H1 (cell line): ENCODE measurements at regions not wholly inside any gene's neighbourhood (a gene's known extent, or its start where the extent isn't known, plus 50 kb on each side); places are given as distances from the start of the nearest gene placed in this dataset.

ENCODE experiments used
- CTCF ChIA-PET: fragments of 300-600 bp; sonication (Branson Sonifier 250); formaldehyde crosslinking; loops from one replicate; lab custom pipeline; 2021; ENCODE audit not compliant: partially characterized antibody; lab: Charles Lee
- POLR2A ChIA-PET: fragments of 300-600 bp; sonication (Branson Sonifier 250); formaldehyde crosslinking; loops from one replicate; lab custom pipeline; 2021; ENCODE audit warnings: inconsistent platforms; ENCODE audit not compliant: partially characterized antibody; lab: Charles Lee
- DNase-seq, 2 experiments: peaks; one replicate each; pipeline versions ENCODE4 v3.0.0 to v3.0.0-alpha.2; 2010 to 2022; ENCODE audit warnings: low spot score in 2 of 2, low read depth in 1 of 2, mixed read lengths in 1 of 2
- FAIRE-seq: peaks from 2 replicates; lab custom pipeline; 2011; peaks lifted over from hg19 to GRCh38; lab: Jason Lieb, UNC
- H2AFZ ChIP-seq: 2 replicates; pipeline ENCODE4 v1.8.1; 2012; ENCODE audit warnings: low read length, inconsistent platforms
- H2AK5ac ChIP-seq: 2 replicates; pipeline ENCODE4 v1.6.1; 2013; ENCODE audit warnings: low read depth, low read length
- H2BK120ac ChIP-seq: replicated peaks from 2 replicates; pipeline ENCODE3; 2013; ENCODE audit warnings: low read depth, low read length, inconsistent platforms
- H2BK12ac ChIP-seq: 2 replicates; pipeline ENCODE4 v1.6.1; 2013; ENCODE audit warnings: low read depth, low read length
- H2BK15ac ChIP-seq: 2 replicates; pipeline ENCODE4 v1.6.1; 2013; ENCODE audit warnings: low read length
- H2BK20ac ChIP-seq: 2 replicates; pipeline ENCODE4 v1.6.1; 2013; ENCODE audit warnings: low read length
- H2BK5ac ChIP-seq: 2 replicates; pipeline ENCODE4 v1.6.1; 2013; ENCODE audit warnings: low read depth, low read length
- H3K14ac ChIP-seq: 2 replicates; pipeline ENCODE4 v1.6.1; 2013; ENCODE audit warnings: inconsistent platforms; ENCODE audit not compliant: insufficient read length
- H3K18ac ChIP-seq: 2 replicates; pipeline ENCODE4 v1.6.1; 2013; ENCODE audit warnings: low read length; ENCODE audit errors: extremely low read depth
- H3K23ac ChIP-seq: 2 replicates; pipeline ENCODE4 v1.6.1; 2013; ENCODE audit warnings: inconsistent platforms; ENCODE audit not compliant: insufficient read length
- H3K23me2 ChIP-seq: 2 replicates; pipeline ENCODE4 v1.6.1; 2013; ENCODE audit warnings: low read depth, low read length
- H3K27ac ChIP-seq: 2 replicates; pipeline ENCODE4 v1.6.1; 2011; ENCODE audit warnings: low read depth, low read length, inconsistent platforms
- H3K27me3 ChIP-seq, 4 experiments: replicated peaks in 1 of 4; 1 replicate in 1 of 4; 2 replicates in 3 of 4; pipeline versions ENCODE4 v1.6.1 to v1.8.1; 2011 to 2013; ENCODE audit warnings: low read length in 3 of 4, mild to moderate bottlenecking in 3 of 4, inconsistent platforms in 2 of 4, mixed read lengths in 2 of 4, moderate library complexity in 1 of 4; ENCODE audit not compliant: control insufficient read depth in 3 of 4, insufficient read depth in 3 of 4; ENCODE audit errors: extremely low read depth in 1 of 4
- H3K36me3 ChIP-seq, 4 experiments: 2 replicates each; pipeline versions ENCODE4 v1.6.1 to v1.8.1; 2011 to 2013; ENCODE audit warnings: mild to moderate bottlenecking in 4 of 4, low read length in 3 of 4, moderate library complexity in 2 of 4, control low read depth in 1 of 4, inconsistent platforms in 1 of 4; ENCODE audit not compliant: insufficient read depth in 4 of 4, control insufficient read depth in 2 of 4
- H3K4ac ChIP-seq: replicated peaks from 2 replicates; pipeline ENCODE3; 2013; ENCODE audit warnings: low read length, low read depth, mixed read lengths, inconsistent platforms; ENCODE audit not compliant: insufficient read length
- H3K4me1 ChIP-seq, 4 experiments: replicated peaks in 1 of 4; 1 replicate in 1 of 4; 2 replicates in 3 of 4; pipeline versions ENCODE4 v1.6.1 to v1.8.1; 2011 to 2013; ENCODE audit warnings: low read length in 3 of 4, inconsistent platforms in 2 of 4, mixed read lengths in 1 of 4; ENCODE audit not compliant: insufficient read depth in 4 of 4, control insufficient read depth in 3 of 4
- H3K4me2 ChIP-seq, 2 experiments: 2 replicates each; pipeline versions ENCODE4 v1.6.1 to v1.8.1; 2011 to 2013; ENCODE audit warnings: low read depth in 2 of 2, low read length in 2 of 2, control low read depth in 1 of 2, inconsistent platforms in 1 of 2, mild to moderate bottlenecking in 1 of 2; ENCODE audit not compliant: insufficient read depth in 1 of 2
- H3K4me3 ChIP-seq, 4 experiments: fragments of 200-600, 300-600 bp in 1 of 4; sonication (generic), shearing (Covaris generic), sonication (Bioruptor Twin) in 1 of 4; 2 replicates each; pipeline versions ENCODE4 v1.5.1 to v1.8.1; 2011 to 2016; ENCODE audit warnings: low read length in 4 of 4, low read depth in 3 of 4, control low read depth in 2 of 4, inconsistent platforms in 2 of 4, mild to moderate bottlenecking in 2 of 4, mixed read lengths in 1 of 4, moderate library complexity in 1 of 4; ENCODE audit not compliant: insufficient read depth in 2 of 4; ENCODE audit errors: extremely low read depth in 1 of 4
- H3K56ac ChIP-seq: replicated peaks from 2 replicates; pipeline ENCODE3; 2013; ENCODE audit warnings: low read depth, mild to moderate bottlenecking, mixed read lengths, low read length, inconsistent platforms; ENCODE audit not compliant: insufficient read length
- H3K79me1 ChIP-seq: 2 replicates; pipeline ENCODE4 v1.6.1; 2013; ENCODE audit warnings: low read depth, low read length, control low read depth
- H3K79me2 ChIP-seq, 2 experiments: 2 replicates each; pipeline versions ENCODE4 v1.6.1 to v1.8.1; 2012 to 2013; ENCODE audit warnings: low read length in 2 of 2, mild to moderate bottlenecking in 2 of 2, inconsistent platforms in 1 of 2; ENCODE audit not compliant: insufficient read depth in 2 of 2, control insufficient read depth in 1 of 2
- H3K9ac ChIP-seq, 4 experiments: replicated peaks in 1 of 4; 1 replicate in 1 of 4; 2 replicates in 3 of 4; pipeline versions ENCODE4 v1.6.1 to v1.8.1; 2011 to 2013; ENCODE audit warnings: low read depth in 3 of 4, low read length in 3 of 4, control low read depth in 2 of 4, mild to moderate bottlenecking in 2 of 4, moderate library complexity in 2 of 4, inconsistent platforms in 1 of 4; ENCODE audit errors: extremely low read depth in 1 of 4
- H3K9me3 ChIP-seq, 2 experiments: 2 replicates each; pipeline versions ENCODE4 v1.6.1 to v1.8.1; 2012 to 2013; ENCODE audit warnings: mild to moderate bottlenecking in 2 of 2, moderate library complexity in 2 of 2, control low read depth in 1 of 2, inconsistent platforms in 1 of 2, low read depth in 1 of 2, low read length in 1 of 2, mixed read lengths in 1 of 2; ENCODE audit not compliant: insufficient read depth in 2 of 2
- H4K20me1 ChIP-seq, 2 experiments: replicated peaks in 1 of 2; 2 replicates each; pipeline versions ENCODE3 to v1.8.1; 2011 to 2013; ENCODE audit warnings: inconsistent platforms in 2 of 2, low read length in 2 of 2, mild to moderate bottlenecking in 1 of 2; ENCODE audit not compliant: insufficient read depth in 2 of 2, control insufficient read depth in 1 of 2
- H4K5ac ChIP-seq: 2 replicates; pipeline ENCODE4 v1.6.1; 2013; ENCODE audit warnings: low read length, low read depth, mixed read lengths, inconsistent platforms; ENCODE audit not compliant: insufficient read length
- H4K8ac ChIP-seq: 2 replicates; pipeline ENCODE4 v1.8.0; 2013; ENCODE audit warnings: mild to moderate bottlenecking, moderate library complexity, low read length, inconsistent platforms; ENCODE audit not compliant: insufficient read depth; ENCODE audit errors: extremely low read depth
- H4K91ac ChIP-seq: replicated peaks from 2 replicates; pipeline ENCODE3; 2013; ENCODE audit warnings: low read length, mixed read lengths, inconsistent platforms; ENCODE audit not compliant: insufficient read length
- BRCA1 ChIP-seq: IDR thresholded peaks from 2 replicates; pipeline ENCODE4 v1.6.1; 2012; ENCODE audit warnings: low read depth, low read length, improper control_type of control experiment
- FOSL1 ChIP-seq: IDR thresholded peaks from 2 replicates; pipeline ENCODE4 v1.6.1; 2011; ENCODE audit warnings: mild to moderate bottlenecking, low read depth, low read length, moderate library complexity; ENCODE audit not compliant: insufficient read depth
- GABPA ChIP-seq: IDR thresholded peaks from 2 replicates; pipeline ENCODE4 v1.6.1; 2011; ENCODE audit warnings: mild to moderate bottlenecking, low read length, moderate library complexity, borderline replicate concordance; ENCODE audit not compliant: insufficient read depth
- HDAC2 ChIP-seq, 2 experiments: fragments of 300-600 bp in 1 of 2; sonication (generic) in 1 of 2; IDR thresholded peaks; 2 replicates each; pipeline ENCODE4 v1.6.1; 2011 to 2012; ENCODE audit warnings: low read depth in 2 of 2, low read length in 2 of 2, mild to moderate bottlenecking in 2 of 2, moderate library complexity in 2 of 2, borderline replicate concordance in 1 of 2, inconsistent platforms in 1 of 2
- NANOG ChIP-seq: IDR thresholded peaks from 2 replicates; pipeline ENCODE4 v1.6.1; 2011; ENCODE audit warnings: low read length, low read depth, mild to moderate bottlenecking, inconsistent platforms; ENCODE audit not compliant: insufficient read depth, poor library complexity, severe bottlenecking
- POU5F1 ChIP-seq: IDR thresholded peaks from 2 replicates; pipeline ENCODE4 v1.6.1; 2011; ENCODE audit warnings: low read depth, mild to moderate bottlenecking, low read length, moderate library complexity
- RBBP5 ChIP-seq: IDR thresholded peaks from 2 replicates; pipeline ENCODE4 v1.7.1; 2012; ENCODE audit warnings: low read depth, mild to moderate bottlenecking, inconsistent platforms, low read length, moderate library complexity, borderline replicate concordance
- RXRA ChIP-seq: IDR thresholded peaks from 2 replicates; pipeline ENCODE4 v1.6.1; 2011; ENCODE audit warnings: low read depth, mild to moderate bottlenecking, low read length, moderate library complexity; ENCODE audit not compliant: insufficient read depth
- SIRT6 ChIP-seq: IDR thresholded peaks from one replicate; pipeline ENCODE4 v1.7.1; 2012; ENCODE audit warnings: low read length, inconsistent platforms
- SUZ12 ChIP-seq: fragments of 200-600 bp; sonication (generic); IDR thresholded peaks from 2 replicates; pipeline ENCODE4 v1.6.1; 2012; ENCODE audit warnings: mild to moderate bottlenecking, inconsistent platforms, low read length, moderate library complexity, mixed read lengths
- TAF1 ChIP-seq: IDR thresholded peaks from 2 replicates; pipeline ENCODE4 v1.6.1; 2011; ENCODE audit warnings: mild to moderate bottlenecking, low read depth, low read length
- WGBS, 2 experiments: shearing (Covaris generic) in 1 of 2; methylation state at CpG; one replicate each; pipeline versions ENCODE4 v1.1.6 to v1.1.7; 2013 to 2015; ENCODE audit warnings: low lambda C conversion rate in 2 of 2, mixed read lengths in 2 of 2, inconsistent platforms in 1 of 2, low coverage in 1 of 2, missing lambda C conversion rate in 1 of 2; ENCODE audit not compliant: insufficient replicate concordance in 2 of 2, insufficient coverage in 1 of 2, insufficient read length in 1 of 2; ENCODE audit errors: extremely low coverage in 1 of 2, missing lambda C conversion rate in 1 of 2; 5-methylcytosine and 5-hydroxymethylcytosine counted together
- TF ChIP-seq, protein P1 (sequence below): IDR thresholded peaks from 2 replicates; pipeline ENCODE4 v1.6.1; 2012; ENCODE audit warnings: low read length, inconsistent platforms

DNA sequence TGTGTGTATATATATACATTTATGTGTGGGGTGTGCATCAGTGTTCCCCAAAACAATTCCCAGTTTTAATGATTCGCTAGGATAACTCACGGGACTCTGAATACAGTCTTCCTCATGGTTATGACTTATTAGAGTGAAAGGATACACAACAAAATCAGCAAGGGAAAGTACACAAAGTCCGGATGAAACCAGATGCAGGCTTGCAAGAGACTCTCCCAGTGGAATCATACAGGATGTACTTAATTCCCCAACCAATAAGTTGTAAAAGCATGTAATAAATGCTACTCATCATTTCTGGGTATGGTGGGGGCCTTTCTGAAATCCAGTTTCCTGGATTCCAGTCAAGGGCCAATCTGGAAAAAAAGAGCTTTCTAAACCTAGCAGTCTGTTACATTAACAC lies 654.1 kb upstream of the SYT4 start:
- H3K4me3 ChIP-seq, result no peak overlapping the region
- no peaks in the 10 kb centered on the region for H3K79me1 ChIP-seq
- no peak overlapping the region for H4K5ac ChIP-seq
- no peak overlapping the region for H2BK12ac ChIP-seq
- H3K56ac ChIP-seq, result no peak overlapping the region
- no peak overlapping the region for H3K9ac ChIP-seq
- no peak overlapping the region for H4K8ac ChIP-seq
- no peak overlapping the region for H3K4me2 ChIP-seq
- H2BK5ac ChIP-seq, result no peak overlapping the region
- H3K79me2 ChIP-seq, result no peaks in the 10 kb centered on the region
- H2BK20ac ChIP-seq, result no peak overlapping the region
- no peak overlapping the region for H4K91ac ChIP-seq
- H3K4me1 ChIP-seq, result no peaks in the 10 kb centered on the region
- no peaks in the 10 kb centered on the region for H3K9me3 ChIP-seq
- no peak overlapping the region for H3K23ac ChIP-seq
- no peak overlapping the region for H2AFZ ChIP-seq
- 100% methylated on average over 3 of the region's 3 CpGs; no CpG with 5 or more reads in 1 of the 2 experiments for WGBS, 2 experiments
- H3K14ac ChIP-seq, result no peak overlapping the region
- no peak overlapping the region for H3K27ac ChIP-seq
- H3K4ac ChIP-seq, result no peak overlapping the region
- CTCF ChIA-PET, result no interaction called here
- H3K18ac ChIP-seq, result no peak overlapping the region
- H2BK15ac ChIP-seq, result no peak overlapping the region
- DNase-seq, result no peak
- FAIRE-seq, result no peak
- no peaks in the 10 kb centered on the region for H3K23me2 ChIP-seq
- POLR2A ChIA-PET, result no interaction called here
- no peak overlapping the region for H2BK120ac ChIP-seq
- no peaks in the 10 kb centered on the region for H3K36me3 ChIP-seq
- H3K27me3 ChIP-seq, result no peaks in the 10 kb centered on the region
- H2AK5ac ChIP-seq, result no peak overlapping the region
- no peaks in the 10 kb centered on the region for H4K20me1 ChIP-seq
- no peak for TF ChIP-seq NANOG
- no peak for TF ChIP-seq FOSL1
- TF ChIP-seq RBBP5, result no peak
- TF ChIP-seq BRCA1, result no peak
- no peak for TF ChIP-seq RXRA
- TF ChIP-seq TAF1, result no peak
- TF ChIP-seq SIRT6, result no peak
- no peak for TF ChIP-seq SUZ12
- TF ChIP-seq GABPA, result no peak
- no peak for TF ChIP-seq HDAC2 (IDR thresholded peaks at IDR 0.05; ENCODE audit: borderline replicate concordance in 1 of 2, low read depth in 2 of 2, low read length in 2 of 2)
- TF ChIP-seq POU5F1, result no peak
- TF ChIP-seq, protein P1, sequence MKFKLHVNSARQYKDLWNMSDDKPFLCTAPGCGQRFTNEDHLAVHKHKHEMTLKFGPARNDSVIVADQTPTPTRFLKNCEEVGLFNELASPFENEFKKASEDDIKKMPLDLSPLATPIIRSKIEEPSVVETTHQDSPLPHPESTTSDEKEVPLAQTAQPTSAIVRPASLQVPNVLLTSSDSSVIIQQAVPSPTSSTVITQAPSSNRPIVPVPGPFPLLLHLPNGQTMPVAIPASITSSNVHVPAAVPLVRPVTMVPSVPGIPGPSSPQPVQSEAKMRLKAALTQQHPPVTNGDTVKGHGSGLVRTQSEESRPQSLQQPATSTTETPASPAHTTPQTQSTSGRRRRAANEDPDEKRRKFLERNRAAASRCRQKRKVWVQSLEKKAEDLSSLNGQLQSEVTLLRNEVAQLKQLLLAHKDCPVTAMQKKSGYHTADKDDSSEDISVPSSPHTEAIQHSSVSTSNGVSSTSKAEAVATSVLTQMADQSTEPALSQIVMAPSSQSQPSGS, result no peak
